Neural cell (in vitro differentiated cells): ENCODE measurements at regions not wholly inside any gene's neighbourhood (a gene's known extent, or its start where the extent isn't known, plus 50 kb on each side); places are given as distances from the start of the nearest gene placed in this dataset.

Source experiments
- CTCF ChIP-seq: fragments of 450-650 bp; IDR thresholded peaks from 2 replicates; pipeline ENCODE4 v1.5.1; 2014; ENCODE audit warnings: antibody characterized with exemption, mild to moderate bottlenecking, moderate library complexity; ENCODE audit not compliant: poor library complexity, severe bottlenecking
- EP300 ChIP-seq: fragments of 450-650 bp; conservative IDR thresholded peaks from 2 replicates; pipeline ENCODE4 v1.6.1; 2014; ENCODE audit warnings: antibody characterized with exemption, mild to moderate bottlenecking, moderate library complexity; ENCODE audit not compliant: poor library complexity, severe bottlenecking
- SMC3 ChIP-seq: fragments of 450-650 bp; conservative IDR thresholded peaks from 2 replicates; pipeline ENCODE4 v1.6.1; 2014; ENCODE audit warnings: antibody characterized with exemption, mild to moderate bottlenecking, moderate library complexity; ENCODE audit not compliant: poor library complexity
- TAF1 ChIP-seq: IDR thresholded peaks from 2 replicates; pipeline ENCODE4 v1.6.1; 2012; ENCODE audit warnings: low read depth
- TF ChIP-seq, protein P1 (sequence below): IDR thresholded peaks from 2 replicates; pipeline ENCODE4 v1.6.1; 2012; ENCODE audit warnings: borderline replicate concordance

- TF ChIP-seq CTCF (no peak), EP300 (no peak), SMC3 (no peak), TAF1 (no peak)
- TF ChIP-seq, protein P1, sequence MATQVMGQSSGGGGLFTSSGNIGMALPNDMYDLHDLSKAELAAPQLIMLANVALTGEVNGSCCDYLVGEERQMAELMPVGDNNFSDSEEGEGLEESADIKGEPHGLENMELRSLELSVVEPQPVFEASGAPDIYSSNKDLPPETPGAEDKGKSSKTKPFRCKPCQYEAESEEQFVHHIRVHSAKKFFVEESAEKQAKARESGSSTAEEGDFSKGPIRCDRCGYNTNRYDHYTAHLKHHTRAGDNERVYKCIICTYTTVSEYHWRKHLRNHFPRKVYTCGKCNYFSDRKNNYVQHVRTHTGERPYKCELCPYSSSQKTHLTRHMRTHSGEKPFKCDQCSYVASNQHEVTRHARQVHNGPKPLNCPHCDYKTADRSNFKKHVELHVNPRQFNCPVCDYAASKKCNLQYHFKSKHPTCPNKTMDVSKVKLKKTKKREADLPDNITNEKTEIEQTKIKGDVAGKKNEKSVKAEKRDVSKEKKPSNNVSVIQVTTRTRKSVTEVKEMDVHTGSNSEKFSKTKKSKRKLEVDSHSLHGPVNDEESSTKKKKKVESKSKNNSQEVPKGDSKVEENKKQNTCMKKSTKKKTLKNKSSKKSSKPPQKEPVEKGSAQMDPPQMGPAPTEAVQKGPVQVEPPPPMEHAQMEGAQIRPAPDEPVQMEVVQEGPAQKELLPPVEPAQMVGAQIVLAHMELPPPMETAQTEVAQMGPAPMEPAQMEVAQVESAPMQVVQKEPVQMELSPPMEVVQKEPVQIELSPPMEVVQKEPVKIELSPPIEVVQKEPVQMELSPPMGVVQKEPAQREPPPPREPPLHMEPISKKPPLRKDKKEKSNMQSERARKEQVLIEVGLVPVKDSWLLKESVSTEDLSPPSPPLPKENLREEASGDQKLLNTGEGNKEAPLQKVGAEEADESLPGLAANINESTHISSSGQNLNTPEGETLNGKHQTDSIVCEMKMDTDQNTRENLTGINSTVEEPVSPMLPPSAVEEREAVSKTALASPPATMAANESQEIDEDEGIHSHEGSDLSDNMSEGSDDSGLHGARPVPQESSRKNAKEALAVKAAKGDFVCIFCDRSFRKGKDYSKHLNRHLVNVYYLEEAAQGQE, result no peak
Measured at GRCh38 chrX:43269201-43269600, 386.9 kb upstream of the MAOA start.
